ENCODE measurements at regions not wholly inside any gene's neighbourhood (a gene's known extent, or its start where the extent isn't known, plus 50 kb on each side); places are given as distances from the start of the nearest gene placed in this dataset.
A peak's percentile ranks its signal among the peaks of the same experiment; 100 is the strongest.

GRCh38 chr10:94066411-94066810, 72.7 kb downstream of the PLCE1 start (continued):
- TF ChIP-seq TRIM22 (IDR thresholded peaks at IDR 0.05): no peak
- TF ChIP-seq ZNF660 (CRISPR knock-in tag; IDR thresholded peaks at IDR 0.05; ENCODE audit: borderline replicate concordance, low read depth): no peak
- no peak; the same call in 1 of the 2 replicates for TF ChIP-seq E2F2 (CRISPR knock-in tag; IDR thresholded peaks at IDR 0.05; ENCODE audit: borderline replicate concordance)
- no peak for TF ChIP-seq ZNF556 (CRISPR knock-in tag; IDR thresholded peaks at IDR 0.05; ENCODE audit: borderline replicate concordance)
- TF ChIP-seq MEIS1 (CRISPR knock-in tag; IDR thresholded peaks at IDR 0.05; ENCODE audit: borderline replicate concordance): no peak
- TF ChIP-seq ZNF3 (CRISPR knock-in tag; IDR thresholded peaks at IDR 0.05): no peak
- TF ChIP-seq ZNF530 (CRISPR knock-in tag; IDR thresholded peaks at IDR 0.05; ENCODE audit: low read depth): no peak
- TF ChIP-seq GTF3A (CRISPR knock-in tag; conservative IDR thresholded peaks at IDR 0.05): no peak
- TF ChIP-seq KLF11 (CRISPR knock-in tag; IDR thresholded peaks at IDR 0.05): peak; percentile 46; the same call in 1 of the 2 replicates
- TF ChIP-seq CEBPG (CRISPR knock-in tag; IDR thresholded peaks at IDR 0.05): no peak
- 0 out of 2 replicates have a peak, but pooled peaks have one; percentile 45 for TF ChIP-seq ZNF232 (CRISPR knock-in tag; IDR thresholded peaks at IDR 0.05; ENCODE audit: borderline replicate concordance)
- no peak for TF ChIP-seq BRD4 (CRISPR knock-in tag; IDR thresholded peaks at IDR 0.05)
- no peak for TF ChIP-seq DR1 (CRISPR knock-in tag; IDR thresholded peaks at IDR 0.05)
- TF ChIP-seq ARID5B (CRISPR knock-in tag; IDR thresholded peaks at IDR 0.05): peak; percentile 18; the same call in 1 of the 2 replicates
- peak; percentile 35; the same call in 1 of the 2 replicates for TF ChIP-seq TGIF2 (CRISPR knock-in tag; IDR thresholded peaks at IDR 0.05)
- TF ChIP-seq SMARCC2 (IDR thresholded peaks at IDR 0.05): no peak
- TF ChIP-seq ZNF557 (CRISPR knock-in tag; IDR thresholded peaks at IDR 0.05): 0 out of 2 replicates have a peak, but pooled peaks have one; percentile 55
- TF ChIP-seq KLF15 (CRISPR knock-in tag; IDR thresholded peaks at IDR 0.05; ENCODE audit: borderline replicate concordance): no peak
- TF ChIP-seq GFI1 (CRISPR knock-in tag; IDR thresholded peaks at IDR 0.05; ENCODE audit: borderline replicate concordance): no peak
- TF ChIP-seq AKNA (CRISPR knock-in tag; IDR thresholded peaks at IDR 0.05; ENCODE audit: borderline replicate concordance): no peak
